GM03348 (cell line): ENCODE measurements at regions not wholly inside any gene's neighbourhood (a gene's known extent, or its start where the extent isn't known, plus 50 kb on each side); places are given as distances from the start of the nearest gene placed in this dataset.
A peak's percentile ranks its signal among the peaks of the same experiment; 100 is the strongest.

Experiments
- DNase-seq: peaks from one replicate; pipeline ENCODE4 v3.0.0; 2012; ENCODE audit warnings: low spot score

DNA sequence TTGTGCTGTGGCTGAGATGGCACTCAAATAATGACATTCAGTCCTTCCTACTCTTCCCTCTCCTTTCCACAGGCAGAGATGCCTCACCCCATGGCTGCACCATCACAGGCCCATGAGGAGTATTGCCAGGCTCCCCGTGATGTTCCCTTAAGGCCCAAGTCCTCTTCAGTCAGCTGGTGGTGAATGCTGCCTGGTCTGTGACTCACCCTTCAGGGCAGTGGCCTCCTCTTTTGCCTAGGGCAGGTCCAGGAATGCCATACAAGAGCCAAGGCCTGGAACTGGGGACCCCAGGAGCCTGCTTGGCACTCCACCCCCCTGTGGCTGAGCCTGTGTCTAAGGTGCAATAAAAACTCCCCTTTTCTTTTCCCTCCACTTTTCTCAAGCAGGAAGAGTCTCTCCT, 144.2 kb upstream of the GEMIN8 start:
- no peak for DNase-seq

DNA sequence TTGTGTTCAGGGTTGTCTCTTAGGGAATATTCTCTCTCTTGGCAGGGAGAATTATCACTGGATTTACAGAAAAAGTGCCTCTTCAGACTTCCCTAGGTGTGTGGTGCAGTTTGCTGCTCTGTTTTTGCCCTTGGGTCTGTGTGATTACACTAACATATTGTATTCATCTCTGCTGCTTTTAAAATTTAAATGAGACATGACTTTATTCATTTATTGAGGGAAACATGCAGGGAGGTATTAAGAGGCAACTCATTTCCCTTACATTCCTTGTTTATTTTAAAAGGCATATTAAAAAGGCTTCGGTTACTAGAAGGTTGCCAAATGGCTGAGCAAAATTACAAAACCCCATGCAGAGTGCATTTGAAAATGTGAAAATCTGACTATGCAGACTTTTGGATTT, 135.1 kb upstream of the GEMIN8 start:
- no peak for DNase-seq

DNA sequence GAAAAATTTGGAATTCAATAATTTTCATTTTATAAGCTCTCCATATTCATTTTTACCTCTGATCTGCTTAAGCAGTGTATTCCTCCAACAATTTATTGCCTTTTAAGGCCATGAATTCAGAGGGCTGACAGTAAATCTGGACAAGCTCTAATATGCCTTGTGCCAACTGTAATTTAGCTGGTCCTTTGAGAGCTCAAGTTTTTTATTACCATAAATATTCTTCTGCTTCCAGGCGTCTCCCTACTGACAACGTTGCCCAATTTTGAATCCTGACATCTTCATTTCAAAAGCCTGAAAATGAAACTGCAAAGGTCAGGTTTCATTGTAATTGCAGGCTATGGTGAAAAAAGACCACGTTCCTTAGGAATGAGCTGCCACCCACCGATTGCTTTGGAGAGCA, 95.8 kb upstream of the GEMIN8 start:
- DNase-seq = no peak

DNA sequence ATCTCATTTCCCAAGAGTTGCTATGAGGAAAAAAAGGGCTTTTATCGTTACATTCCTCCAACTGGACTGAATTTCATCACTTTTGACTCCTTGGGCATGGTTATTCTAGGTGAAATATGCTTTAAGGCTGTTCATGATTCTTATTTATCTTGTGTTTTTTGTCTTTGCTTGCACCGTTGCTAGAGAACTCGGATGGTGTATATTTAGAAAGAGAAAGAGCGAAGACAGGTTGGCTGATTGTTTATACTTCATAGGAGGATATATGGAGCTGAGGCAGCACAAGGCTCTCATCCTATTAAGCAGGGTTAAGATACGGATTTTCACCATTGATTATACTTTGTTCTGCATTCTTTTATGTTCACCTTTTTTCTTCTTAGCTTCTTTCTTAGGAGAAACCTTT, 94.9 kb upstream of the GEMIN8 start:
- no peak for DNase-seq

DNA sequence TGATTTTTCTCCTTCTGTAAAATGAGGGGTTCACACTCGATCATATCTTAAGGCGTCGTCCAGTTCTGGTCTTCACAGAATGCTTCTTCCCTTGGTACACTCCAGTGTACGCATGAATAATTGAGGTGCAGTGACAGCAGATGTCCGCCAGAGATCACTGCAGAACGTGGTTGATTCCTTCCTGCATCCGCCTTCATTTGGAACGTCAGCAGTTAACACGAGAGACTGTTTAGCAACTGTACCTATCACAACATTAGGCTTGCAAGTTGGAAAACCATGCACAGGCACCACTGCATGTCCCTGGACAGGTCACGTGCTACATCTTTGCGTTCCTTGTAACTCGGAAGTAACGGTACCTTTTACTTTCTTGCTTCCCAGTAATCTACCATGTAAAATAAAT, 66.0 kb upstream of the GEMIN8 start:
- DNase-seq = peak; percentile 60

DNA sequence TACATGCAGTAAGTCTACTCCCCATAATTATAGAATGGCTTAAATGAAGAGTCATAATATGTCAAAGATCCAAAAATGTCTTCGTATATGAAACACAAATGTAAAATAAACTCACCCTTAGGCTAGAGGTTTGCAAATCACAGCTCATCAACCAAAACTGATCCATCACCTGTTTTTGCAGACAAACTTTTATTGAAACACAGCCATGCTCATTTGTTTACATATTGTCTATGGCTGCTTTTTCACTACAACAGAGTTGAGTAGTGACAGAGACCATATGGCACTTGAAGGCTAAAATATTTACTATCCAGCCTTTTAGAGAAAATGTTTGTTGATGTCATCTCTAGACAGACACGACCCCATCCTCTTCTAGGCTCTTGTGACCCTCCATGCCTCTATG, 64.5 kb upstream of the GEMIN8 start:
- DNase-seq = no peak

DNA sequence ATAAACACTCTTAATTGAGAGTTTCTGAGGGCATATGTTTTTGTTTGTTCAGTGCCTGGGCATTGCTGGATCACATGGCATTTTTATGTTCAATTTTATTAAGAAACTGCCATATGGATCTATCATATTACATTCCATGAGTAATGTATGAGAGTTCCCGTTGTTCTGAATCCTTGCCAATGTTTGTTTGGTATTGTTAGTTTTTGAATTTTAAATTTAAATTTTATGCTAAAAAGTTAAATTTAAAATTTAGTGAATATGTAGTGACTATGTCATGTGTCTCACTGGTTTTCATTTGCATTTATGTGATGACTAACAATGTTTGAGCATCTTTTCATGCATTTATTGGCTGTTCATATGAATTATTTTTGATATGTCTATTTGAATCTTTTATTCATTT, 54.8 kb upstream of the GEMIN8 start:
- DNase-seq = no peak

DNA sequence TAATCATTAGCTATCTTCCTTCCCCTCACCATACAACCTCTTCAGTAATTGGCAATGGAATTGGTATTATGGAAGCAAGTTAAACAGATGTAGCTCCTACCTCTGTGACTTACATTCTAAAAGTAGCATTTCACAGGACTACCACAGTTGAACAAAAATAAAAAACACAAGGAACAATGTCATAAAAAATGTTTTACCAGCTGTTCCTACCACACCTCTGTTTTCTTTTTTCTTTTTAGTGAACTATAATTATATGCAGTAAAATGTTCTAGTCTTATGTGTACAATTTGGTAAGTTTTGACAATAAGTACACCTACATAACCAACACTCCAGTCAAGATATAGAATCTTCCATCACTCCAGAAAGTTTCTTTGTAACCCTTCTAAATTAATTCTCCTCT, 54.1 kb upstream of the GEMIN8 start:
- DNase-seq = no peak

DNA sequence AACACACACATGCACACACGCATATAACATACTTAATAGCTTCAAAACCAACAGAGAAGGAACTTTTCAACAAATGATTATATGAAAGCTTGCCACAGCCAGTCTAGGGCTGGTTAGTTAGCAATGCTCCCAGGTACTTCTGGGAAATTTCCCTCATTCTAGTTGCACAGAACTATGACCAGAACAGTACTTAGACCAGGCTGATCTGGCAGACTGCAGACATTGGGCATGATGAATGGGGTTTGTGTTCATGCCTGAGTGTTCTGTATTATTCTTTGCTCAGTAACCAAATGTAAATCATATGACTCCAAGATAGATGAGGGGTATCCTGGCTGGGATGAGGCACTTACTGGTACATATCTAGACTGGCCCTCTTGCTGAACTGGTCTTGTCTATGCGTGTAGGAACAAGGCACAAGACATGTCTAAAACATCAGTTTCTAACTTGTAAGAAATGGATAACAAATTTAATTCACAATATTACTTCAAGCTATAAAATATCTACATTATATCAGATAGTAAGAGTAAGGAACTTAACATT, 50.3 kb upstream of the GEMIN8 start:
- no peak for DNase-seq
